Left cardiac atrium (tissue), 4 donors: ENCODE measurements at regions not wholly inside any gene's neighbourhood (a gene's known extent, or its start where the extent isn't known, plus 50 kb on each side); places are given as distances from the start of the nearest gene placed in this dataset.

ENCODE experiments used
- ATAC-seq, 2 donors: fragments of 200-7000 bp; cut with Tn5 transposase; one replicate each; pipeline ENCODE4 v1.9.1; 2020; ENCODE audit warnings: mild to moderate bottlenecking in 2 of 2, moderate library complexity in 2 of 2
- DNase-seq: peaks from one replicate; pipeline ENCODE4 v3.0.0-alpha.2; 2020
- intact Hi-C, 2 donors: fragments of 100-400 bp; cut with DNase I; formaldehyde crosslinking; loops; one replicate each; pipeline versions ENCODE4 v1.14.1 to v1.15.1; 2022 to 2023
- donor health status: DM: no; HTN: yes; CAD: no.
- donor health status: DM: no; HTN: yes; CAD: no; lungs with severe emphysema.
- donor health status: DM: yes; HTN: yes; CAD: no.
- donor health status: Dilated cardiomyopathy.

- ATAC-seq: no peak
- intact Hi-C loops: loop anchor here in 1 of 2 donors (10.0 kb wide), 1 partner anchor 1023 kb away; no protein-coding TSS in a partner anchor
- no peak for DNase-seq
Observed at GRCh38 chr20:6831461-6831860, 64.0 kb downstream of the BMP2 start.

- ATAC-seq (no peak), DNase-seq (no peak)
- intact Hi-C loops: loop anchor here in 1 of 2 donors (10.0 kb wide), 1 partner anchor 1022 kb away; no protein-coding TSS in a partner anchor
Observed at GRCh38 chr20:6832811-6833210, 65.3 kb downstream of the BMP2 start.

- ATAC-seq (no peak), DNase-seq (no peak)
- intact Hi-C loops: loop anchor here in 1 of 2 donors (10.0 kb wide), 1 partner anchor 1019 kb away; no protein-coding TSS in a partner anchor
Observed at GRCh38 chr20:6835609-6836008, 68.1 kb downstream of the BMP2 start.

GRCh38 chr20:6836821-6837374 is 69.4 kb downstream of the BMP2 start:
- intact Hi-C loops: loop anchor here in 1 of 2 donors (10.0 kb wide), 1 partner anchor 1018 kb away; no protein-coding TSS in a partner anchor
- DNase-seq (no peak), ATAC-seq (no peak)

- intact Hi-C loops: loop anchor here in 1 of 2 donors (10.0 kb wide), 1 partner anchor 1017 kb away; no protein-coding TSS in a partner anchor
Observed at GRCh38 chr20:6837730-6838129, 70.2 kb downstream of the BMP2 start.

GRCh38 chr20:6838181-6838826 is 70.8 kb downstream of the BMP2 start:
- DNase-seq (no peak), ATAC-seq (no peak)
- intact Hi-C loops: loop anchor here in 1 of 2 donors (10.0 kb wide), 1 partner anchor 1016 kb away; no protein-coding TSS in a partner anchor

More at GRCh38 chr20:6837730-6838129, 70.2 kb downstream of the BMP2 start:
- ATAC-seq: no peak
- DNase-seq: no peak

- DNase-seq: no peak
- no peak for ATAC-seq
Observed at GRCh38 chr20:6841128-6841527, 73.6 kb downstream of the BMP2 start.

GRCh38 chr20:6845141-6845540 is 77.7 kb downstream of the BMP2 start:
- DNase-seq: no peak
- intact Hi-C loops: no loop called here
- no peak for ATAC-seq

More at GRCh38 chr20:6841128-6841527, 73.6 kb downstream of the BMP2 start:
- intact Hi-C loops: no loop called here

- ATAC-seq (no peak), DNase-seq (no peak)
- intact Hi-C loops: no loop called here
Observed at GRCh38 chr20:6848041-6848440, 80.6 kb downstream of the BMP2 start.

GRCh38 chr20:6848992-6849391 is 81.5 kb downstream of the BMP2 start:
- no peak for ATAC-seq
- intact Hi-C loops: no loop called here
- no peak for DNase-seq

GRCh38 chr20:6851136-6851535 is 83.7 kb downstream of the BMP2 start:
- intact Hi-C loops: no loop called here
- DNase-seq (no peak), ATAC-seq (peak in 1 of 2 donors; percentile 38)

GRCh38 chr20:6852478-6852877 is 85.0 kb downstream of the BMP2 start:
- DNase-seq (no peak), ATAC-seq (no peak)
- intact Hi-C loops: no loop called here

GRCh38 chr20:6855104-6855503 is 87.6 kb downstream of the BMP2 start:
- intact Hi-C loops: no loop called here
- no peak for DNase-seq
- no peak for ATAC-seq

GRCh38 chr20:6855796-6856195 is 88.3 kb downstream of the BMP2 start:
- ATAC-seq (no peak), DNase-seq (no peak)
- intact Hi-C loops: no loop called here

- intact Hi-C loops: no loop called here
- ATAC-seq (no peak), DNase-seq (no peak)
Observed at GRCh38 chr20:6857927-6858326, 90.4 kb downstream of the BMP2 start.

GRCh38 chr20:6863355-6863754 is 95.9 kb downstream of the BMP2 start:
- ATAC-seq (no peak), DNase-seq (no peak)
- intact Hi-C loops: no loop called here

- intact Hi-C loops: no loop called here
- ATAC-seq: no peak
- DNase-seq: no peak
Observed at GRCh38 chr20:6863798-6864201, 96.3 kb downstream of the BMP2 start.

GRCh38 chr20:6864740-6865139 is 97.3 kb downstream of the BMP2 start:
- intact Hi-C loops: no loop called here
- ATAC-seq (peak in 1 of 2 donors; percentile 32), DNase-seq (no peak)

GRCh38 chr20:6866741-6867140 is 99.3 kb downstream of the BMP2 start:
- ATAC-seq: no peak
- DNase-seq: no peak
- intact Hi-C loops: no loop called here

- intact Hi-C loops: no loop called here
- ATAC-seq: no peak
Observed at GRCh38 chr20:6868861-6869260, 101.4 kb downstream of the BMP2 start.

GRCh38 chr20:6870559-6870958 is 103.1 kb downstream of the BMP2 start:
- intact Hi-C loops: no loop called here
- ATAC-seq: no peak
- DNase-seq: no peak

More at GRCh38 chr20:6868861-6869260, 101.4 kb downstream of the BMP2 start:
- DNase-seq: no peak
